Pancreas (tissue), 10 donors: ENCODE measurements at regions not wholly inside any gene's neighbourhood (a gene's known extent, or its start where the extent isn't known, plus 50 kb on each side); places are given as distances from the start of the nearest gene placed in this dataset.

Experiments
- ATAC-seq, 4 donors: fragments of 200-7000 bp; cut with Tn5 transposase; one replicate each; pipeline versions ENCODE4 v1.8.0 to v1.9.1; 2020; ENCODE audit warnings: mild to moderate bottlenecking in 4 of 4, moderate library complexity in 4 of 4
- DNase-seq, 6 donors: peaks; one replicate each; pipeline ENCODE4 v3.0.0-alpha.2; 2020
- FAIRE-seq: peaks from 2 replicates; lab custom pipeline; 2012; peaks lifted over from hg19 to GRCh38; lab: Jason Lieb, UNC
- H3K27ac ChIP-seq, 4 donors: fragments of 200-600 bp; sonication (generic); 1 replicate in 3 of 4; 2 replicates in 1 of 4; pipeline versions ENCODE4 v1.5.0 to v1.8.0; 2020
- H3K27me3 ChIP-seq, 4 donors: fragments of 200-600 bp; one replicate each; pipeline ENCODE4 v1.8.0; 2021
- H3K36me3 ChIP-seq, 3 donors: fragments of 200-600 bp; sonication (generic) in 1 of 3; one replicate each; pipeline versions ENCODE4 v1.5.0 to v1.8.0; 2020 to 2021
- H3K4me1 ChIP-seq, 3 donors: fragments of 200-600 bp; one replicate each; pipeline ENCODE4 v1.8.0; 2021
- H3K4me3 ChIP-seq, 4 donors: fragments of 200-600 bp; sonication (generic) in 2 of 4; one replicate each; pipeline versions ENCODE4 v1.5.0 to v1.8.0; 2020 to 2021
- H3K9me3 ChIP-seq, 4 donors: fragments of 200-600 bp; one replicate each; pipeline ENCODE4 v1.8.0; 2021
- WGBS, 2 donors: extraction: QIAGEN DNeasy Blood & Tissue Kit; methylation state at CpG; one replicate each; pipeline ENCODE4 v1.1.7; 2013; 5-methylcytosine and 5-hydroxymethylcytosine counted together
- intact Hi-C, 3 donors: fragments of 100-400 bp; cut with DNase I; formaldehyde crosslinking; loops; one replicate each; pipeline versions ENCODE4 v1.11.1 to v1.14.2; 2022
- TF ChIP-seq, protein P1 (sequence below), 4 donors: fragments of 200-600 bp; sonication (generic) in 3 of 4; IDR thresholded peaks; one replicate each; pipeline versions ENCODE4 v1.5.0 to v1.8.0; 2021; ENCODE audit warnings: antibody characterized with exemption in 4 of 4
- donor health status: healthy with polysubstance abuse.
- donor health status: DM: no; HTN: no; CAD: no; lungs with moderate emphysema.
- donor health status: DM: no; HTN: no; CAD: no.
- donor health status: control.
- donor health status: control.
- donor health status: Bipolar disorder and iron deficiency.
- donor health status: DM: yes; HTN: yes; CAD: no.
- donor health status: DM: no; HTN: no; CAD: no.
- donor health status: DM: no; HTN: no; CAD: no.
- donor health status: DM: yes; HTN: yes; CAD: no.

DNA sequence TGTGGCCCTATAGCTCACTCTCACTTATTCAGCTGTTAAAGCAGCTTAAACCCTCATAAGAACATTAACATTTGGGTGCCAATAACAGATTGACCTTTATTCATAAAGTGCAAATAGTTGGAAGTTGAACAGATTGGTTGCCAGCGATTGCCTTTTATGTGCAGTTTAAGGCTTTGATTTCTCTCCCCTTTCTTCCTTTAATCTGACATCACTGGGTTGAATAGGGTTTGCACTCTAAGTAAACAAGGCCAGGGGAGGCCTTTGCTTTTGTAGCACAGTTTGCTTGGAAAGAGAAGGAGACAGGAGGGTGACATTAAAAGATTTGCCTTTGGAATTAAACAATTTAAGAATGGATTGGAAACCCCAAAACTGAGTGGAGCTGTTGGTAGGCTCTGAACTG, 114.3 kb downstream of the NKX6-1 start:
- Histone ChIP-seq H3K4me1 (no peaks in the 10 kb centered on the region), H3K36me3 (no peaks in the 10 kb centered on the region), H3K27ac (no peak overlapping the region), H3K4me3 (no peak overlapping the region), H3K9me3 (no peaks in the 10 kb centered on the region), H3K27me3 (no peaks in the 10 kb centered on the region)
- intact Hi-C loops = no loop called here
- FAIRE-seq = no peak
- TF ChIP-seq, protein P1, sequence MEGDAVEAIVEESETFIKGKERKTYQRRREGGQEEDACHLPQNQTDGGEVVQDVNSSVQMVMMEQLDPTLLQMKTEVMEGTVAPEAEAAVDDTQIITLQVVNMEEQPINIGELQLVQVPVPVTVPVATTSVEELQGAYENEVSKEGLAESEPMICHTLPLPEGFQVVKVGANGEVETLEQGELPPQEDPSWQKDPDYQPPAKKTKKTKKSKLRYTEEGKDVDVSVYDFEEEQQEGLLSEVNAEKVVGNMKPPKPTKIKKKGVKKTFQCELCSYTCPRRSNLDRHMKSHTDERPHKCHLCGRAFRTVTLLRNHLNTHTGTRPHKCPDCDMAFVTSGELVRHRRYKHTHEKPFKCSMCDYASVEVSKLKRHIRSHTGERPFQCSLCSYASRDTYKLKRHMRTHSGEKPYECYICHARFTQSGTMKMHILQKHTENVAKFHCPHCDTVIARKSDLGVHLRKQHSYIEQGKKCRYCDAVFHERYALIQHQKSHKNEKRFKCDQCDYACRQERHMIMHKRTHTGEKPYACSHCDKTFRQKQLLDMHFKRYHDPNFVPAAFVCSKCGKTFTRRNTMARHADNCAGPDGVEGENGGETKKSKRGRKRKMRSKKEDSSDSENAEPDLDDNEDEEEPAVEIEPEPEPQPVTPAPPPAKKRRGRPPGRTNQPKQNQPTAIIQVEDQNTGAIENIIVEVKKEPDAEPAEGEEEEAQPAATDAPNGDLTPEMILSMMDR (IDR thresholded peaks at IDR 0.05) = no peak
- 50 to 70% methylated on average over 1 of the region's 1 CpG for WGBS, 2 donors
- ATAC-seq = no peak
- DNase-seq = no peak

DNA sequence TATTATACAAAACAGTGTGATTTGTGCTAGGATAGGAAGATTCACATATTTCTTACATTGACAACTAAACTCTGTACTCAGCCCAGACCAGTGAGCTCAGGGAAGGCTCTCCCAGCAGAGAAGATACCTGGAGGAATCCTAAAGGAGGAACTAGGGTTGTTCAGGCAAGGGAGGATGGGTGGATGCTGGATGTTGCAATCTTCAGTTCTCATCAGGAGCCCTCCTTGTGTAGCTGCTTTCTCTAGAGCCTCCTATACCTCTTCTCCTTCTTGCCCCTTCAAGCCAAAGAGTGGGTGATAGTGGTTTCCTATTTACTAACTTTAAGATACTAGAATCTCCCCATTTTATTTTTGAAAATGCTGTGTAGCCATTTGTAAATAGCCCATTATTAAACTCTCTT, 117.3 kb downstream of the NKX6-1 start:
- TF ChIP-seq, protein P1 (IDR thresholded peaks at IDR 0.05) = no peak
- no peak for DNase-seq
- Histone ChIP-seq H3K27ac (no peak overlapping the region), H3K27me3 (no peaks in the 10 kb centered on the region), H3K4me1 (no peaks in the 10 kb centered on the region), H3K9me3 (no peaks in the 10 kb centered on the region), H3K4me3 (no peak overlapping the region), H3K36me3 (no peaks in the 10 kb centered on the region)
- no peak for FAIRE-seq
- no peak for ATAC-seq
- intact Hi-C loops = no loop called here

DNA sequence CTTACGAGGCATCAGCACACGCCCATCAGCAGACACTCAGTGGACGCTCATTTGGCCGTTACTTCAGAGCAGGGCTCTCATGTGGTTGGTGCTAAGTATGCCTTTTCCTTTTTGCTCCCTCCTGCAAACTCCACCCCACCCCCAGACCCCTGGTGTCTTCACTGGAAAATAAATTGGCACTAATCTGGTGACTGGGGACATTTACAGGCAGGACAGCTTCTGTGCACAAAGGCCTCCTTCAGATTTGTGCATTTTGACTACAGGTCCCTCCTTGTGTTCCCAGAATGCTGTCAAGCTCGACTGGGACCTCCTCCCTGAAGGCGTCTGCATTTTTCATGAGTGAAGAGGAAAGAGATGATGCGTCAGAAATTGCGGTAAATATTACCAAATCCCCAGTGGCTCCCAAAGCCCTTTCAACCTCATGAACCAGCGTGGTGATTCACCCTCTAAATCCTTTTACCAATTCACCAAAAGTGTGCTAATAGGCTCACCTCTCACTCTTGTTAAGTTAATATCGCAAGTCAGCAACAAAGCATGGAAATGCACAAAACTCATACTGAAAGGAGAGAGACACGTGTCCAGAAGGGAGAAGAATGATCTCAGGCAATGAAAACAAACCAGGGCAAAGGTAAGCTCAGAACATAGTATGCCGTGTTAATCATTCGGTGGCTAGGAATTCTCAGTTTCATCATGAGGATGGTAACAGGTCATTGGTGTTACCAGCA, 119.0 kb downstream of the NKX6-1 start:
- intact Hi-C loops = no loop called here
- no peak for ATAC-seq
- no peak overlapping the region for H3K4me3 ChIP-seq
- no peaks in the 10 kb centered on the region for H3K4me1 ChIP-seq
- H3K27ac ChIP-seq = no peak overlapping the region
- TF ChIP-seq, protein P1 (IDR thresholded peaks at IDR 0.05) = no peak
- no peak for DNase-seq
- H3K36me3 ChIP-seq = no peaks in the 10 kb centered on the region
- FAIRE-seq = no peak
- H3K9me3 ChIP-seq = no peaks in the 10 kb centered on the region
- H3K27me3 ChIP-seq = no peaks in the 10 kb centered on the region
- 63 to 75% methylated on average over 13 of the region's 13 CpGs for WGBS, 2 donors

DNA sequence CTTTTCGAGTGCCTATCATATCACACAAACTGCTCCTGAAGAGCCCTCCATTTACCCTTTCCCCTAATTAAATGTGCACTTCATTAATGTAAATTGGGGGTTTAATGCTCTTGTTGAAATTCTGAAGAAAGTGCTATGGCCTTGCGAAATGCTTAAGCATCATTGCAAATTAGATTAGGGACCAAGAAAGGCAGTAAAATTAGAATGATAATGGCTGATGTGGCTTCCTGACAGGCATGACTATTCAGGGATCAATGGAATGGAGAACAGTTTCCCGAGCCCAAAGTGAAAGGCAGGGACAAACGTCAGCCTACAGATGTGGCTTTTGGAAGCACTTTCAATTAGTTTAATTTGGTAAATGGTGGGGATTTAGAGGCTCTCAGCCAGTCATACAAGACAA, 120.1 kb downstream of the NKX6-1 start:
- Histone ChIP-seq H3K4me1 (no peaks in the 10 kb centered on the region), H3K27ac (no peak overlapping the region), H3K9me3 (no peaks in the 10 kb centered on the region), H3K27me3 (no peaks in the 10 kb centered on the region), H3K36me3 (no peaks in the 10 kb centered on the region), H3K4me3 (no peak overlapping the region)
- ATAC-seq = no peak
- FAIRE-seq = no peak
- TF ChIP-seq, protein P1 (IDR thresholded peaks at IDR 0.05) = no peak
- DNase-seq = no peak
- 49 to 67% methylated on average over 4 of the region's 4 CpGs for WGBS, 2 donors
- intact Hi-C loops = no loop called here

DNA sequence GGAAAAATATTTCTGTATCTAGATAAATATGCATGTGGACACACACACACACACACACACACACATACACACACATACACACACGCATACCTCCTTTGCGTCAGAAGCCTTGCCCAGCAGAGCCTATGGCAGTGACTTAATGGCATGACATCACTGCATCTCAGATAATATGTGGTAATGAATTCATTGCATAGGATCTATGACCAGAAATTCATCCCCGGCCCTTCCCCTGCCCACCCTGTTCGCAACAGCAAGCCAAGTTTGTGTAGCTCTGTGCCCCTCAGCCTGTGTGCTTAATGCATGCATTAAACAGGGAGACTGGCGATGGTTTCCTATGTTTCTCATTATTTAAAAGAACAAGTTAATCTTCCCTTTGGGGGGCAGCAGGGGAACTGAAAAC, 120.7 kb downstream of the NKX6-1 start:
- TF ChIP-seq, protein P1 (IDR thresholded peaks at IDR 0.05) = no peak

More for the DNA sequence above, 120.7 kb downstream of the NKX6-1 start:
- Histone ChIP-seq H3K4me1 (no peaks in the 10 kb centered on the region), H3K9me3 (no peaks in the 10 kb centered on the region), H3K27ac (no peak overlapping the region), H3K36me3 (no peaks in the 10 kb centered on the region), H3K4me3 (no peak overlapping the region), H3K27me3 (no peaks in the 10 kb centered on the region)
- DNase-seq (no peak), FAIRE-seq (no peak), ATAC-seq (no peak)
- intact Hi-C loops = no loop called here
- WGBS, 2 donors = 78 to 92% methylated on average over 5 of the region's 5 CpGs
